Stimulated activated naive CD8-positive, alpha-beta T cell treated with anti-CD3 and anti-CD28 coated beads, Interleukin-15, amount 100 ng/mL, for 72 hours (primary cell): ENCODE measurements at regions not wholly inside any gene's neighbourhood (a gene's known extent, or its start where the extent isn't known, plus 50 kb on each side); places are given as distances from the start of the nearest gene placed in this dataset.
A peak's percentile ranks its signal among the peaks of the same experiment; 100 is the strongest.
"Not testable (repeated sequence)": the region's sequence is repeated elsewhere in the genome, so short reads cannot be mapped to it uniquely, and the experiment has no call there.

Experiments used
- ATAC-seq: fragments of 150-1000 bp; cut with Tn5 transposase; 2 replicates; pipeline ENCODE4 v1.10.0; 2021; ENCODE audit warnings: mild to moderate bottlenecking, moderate library complexity
- DNase-seq, 2 donors: peaks; one replicate each; pipeline ENCODE4 v3.0.0; 2021 to 2022
- H3K27ac Mint-ChIP-seq, 2 donors: one replicate each; pipeline ENCODE4 v1.8.0; 2022; ENCODE audit warnings: mild to moderate bottlenecking in 2 of 2, mixed read lengths in 2 of 2, moderate library complexity in 2 of 2
- H3K27me3 Mint-ChIP-seq: one replicate; pipeline ENCODE4 v1.8.0; 2022; ENCODE audit warnings: mixed read lengths
- H3K4me1 Mint-ChIP-seq: one replicate; pipeline ENCODE4 v1.8.0; 2022; ENCODE audit warnings: mild to moderate bottlenecking, mixed read lengths
- H3K4me3 Mint-ChIP-seq, 2 donors: one replicate each; pipeline ENCODE4 v1.8.0; 2022; ENCODE audit warnings: mild to moderate bottlenecking in 2 of 2, mixed read lengths in 2 of 2, moderate library complexity in 1 of 2
- H3K9me3 Mint-ChIP-seq, 2 donors: one replicate each; pipeline ENCODE4 v1.8.0; 2022; ENCODE audit warnings: mixed read lengths in 2 of 2

DNA sequence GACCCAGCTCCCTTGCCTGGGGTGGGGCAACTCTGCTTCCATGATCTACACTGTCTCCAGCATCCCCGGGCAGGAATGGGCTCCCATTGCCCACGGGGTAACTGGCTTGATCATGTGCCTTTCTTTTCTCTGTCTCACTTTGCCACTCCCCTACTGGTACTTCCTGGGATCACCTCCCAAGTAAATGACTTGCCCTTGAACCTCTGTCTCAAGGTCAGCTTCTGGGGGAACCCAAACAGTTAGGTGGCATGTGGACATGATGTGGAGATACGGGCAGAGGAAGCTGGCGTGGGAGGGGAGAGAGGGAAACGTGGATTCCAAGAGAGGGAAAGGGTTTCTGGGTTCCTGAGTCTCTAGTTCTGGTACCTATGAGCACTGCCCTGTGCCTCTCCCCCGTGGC is 63.8 kb upstream of the RALY start:
- Mint-ChIP-seq H3K9me3 (no peaks in the 10 kb centered on the region), H3K4me1 (no peaks in the 10 kb centered on the region), H3K27ac (peak overlapping the region in 1 of 2 donors; percentile 83), H3K4me3 (no peak overlapping the region), H3K27me3 (no peaks in the 10 kb centered on the region)
- no peak for ATAC-seq
- DNase-seq, result no peak

DNA sequence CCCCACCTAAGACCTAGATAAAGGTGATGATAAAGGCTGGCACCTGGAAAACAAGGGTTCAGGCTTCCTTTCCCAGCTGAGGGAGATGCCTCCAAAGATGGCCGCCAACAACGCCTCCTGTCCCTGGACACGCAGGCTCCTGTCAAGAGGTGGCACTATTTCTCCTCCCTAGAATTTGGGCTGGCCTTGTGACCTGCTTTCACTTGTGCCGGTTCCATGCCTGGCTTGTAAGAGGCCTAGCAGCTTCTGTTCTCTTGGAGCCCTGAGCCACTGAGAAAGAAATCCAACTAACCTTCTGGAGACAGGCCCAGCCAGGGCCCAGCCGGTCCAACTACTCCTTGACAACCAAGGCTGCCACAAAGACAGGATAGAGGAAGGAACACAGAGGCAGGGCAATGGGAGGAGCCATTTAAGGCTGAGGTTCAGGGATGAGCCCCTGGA is 60.2 kb upstream of the RALY start:
- H3K4me1 Mint-ChIP-seq, result no peaks in the 10 kb centered on the region
- peak overlapping the region; percentile 92 for H3K27ac Mint-ChIP-seq
- ATAC-seq, result peak; percentile 94
- DNase-seq, result peak; percentile 65 to 74
- H3K4me3 Mint-ChIP-seq, result no peak overlapping the region
- no peaks in the 10 kb centered on the region for H3K9me3 Mint-ChIP-seq
- no peaks in the 10 kb centered on the region for H3K27me3 Mint-ChIP-seq

DNA sequence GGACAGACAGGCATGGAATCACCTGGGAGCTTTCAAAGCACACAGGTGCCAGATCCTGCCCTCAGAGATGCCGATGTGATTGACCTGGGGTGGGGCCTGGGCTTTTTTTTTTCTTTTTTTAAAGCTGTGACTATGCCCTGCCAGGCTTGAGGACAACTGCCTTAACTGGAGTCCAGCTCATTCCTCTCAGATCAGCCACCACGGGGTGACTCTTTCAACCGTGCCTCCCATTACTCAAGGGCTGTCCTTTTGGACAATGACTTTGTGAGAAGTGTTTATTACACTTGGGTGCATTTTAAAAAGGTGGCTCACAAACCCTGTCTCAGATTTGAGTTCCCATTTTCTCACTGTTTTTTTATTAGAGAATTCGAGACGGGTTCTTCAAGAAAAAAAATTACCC is 57.1 kb upstream of the RALY start:
- H3K27ac Mint-ChIP-seq, result no peak overlapping the region
- ATAC-seq, result no peak
- no peaks in the 10 kb centered on the region for H3K9me3 Mint-ChIP-seq
- no peaks in the 10 kb centered on the region for H3K27me3 Mint-ChIP-seq
- no peak overlapping the region for H3K4me3 Mint-ChIP-seq
- no peaks in the 10 kb centered on the region for H3K4me1 Mint-ChIP-seq
- no peak for DNase-seq

DNA sequence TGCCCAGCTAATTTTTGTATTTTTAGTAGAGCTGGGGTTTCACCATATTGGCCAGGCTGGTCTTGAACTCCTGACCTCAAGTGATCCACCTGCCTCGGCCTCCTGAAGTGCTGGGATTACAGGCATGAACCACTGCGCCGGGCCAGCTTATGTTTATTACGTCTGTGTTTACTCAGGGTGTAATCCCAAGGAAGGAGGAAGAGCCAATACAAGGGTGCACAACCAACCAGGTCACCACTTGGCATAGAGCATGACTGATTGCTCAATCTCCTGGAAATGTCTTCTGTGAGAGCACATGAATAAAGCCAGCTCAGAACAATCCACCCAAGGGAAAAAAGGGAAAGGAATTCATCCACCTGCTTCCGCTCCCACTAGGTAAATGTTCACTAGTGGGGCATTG is 54.7 kb upstream of the RALY start:
- H3K27me3 Mint-ChIP-seq, DNase-seq, H3K4me3 Mint-ChIP-seq, H3K27ac Mint-ChIP-seq, ATAC-seq, H3K4me1 Mint-ChIP-seq, H3K9me3 Mint-ChIP-seq: not testable (repeated sequence)

DNA sequence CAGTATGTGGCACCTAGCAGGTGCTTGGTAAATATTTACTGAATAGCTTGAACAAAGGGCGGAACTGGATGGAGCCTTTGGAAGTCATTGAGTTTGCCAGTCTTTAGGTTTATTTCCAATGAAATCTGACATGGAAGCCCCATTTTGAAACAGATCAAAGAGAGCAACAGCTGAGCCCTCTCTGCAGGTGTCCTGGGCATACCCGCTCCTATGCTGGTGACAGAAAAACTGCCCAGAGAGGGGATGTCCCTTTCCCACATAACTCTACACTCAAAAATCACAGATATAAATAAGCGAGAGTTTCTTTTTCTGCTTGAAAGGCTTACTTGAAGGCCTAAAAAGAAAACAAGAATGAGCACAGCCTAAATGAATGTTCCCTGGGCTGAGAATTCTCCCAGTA is 53.0 kb upstream of the RALY start:
- no peaks in the 10 kb centered on the region for H3K27me3 Mint-ChIP-seq
- no peak overlapping the region for H3K4me3 Mint-ChIP-seq
- no peaks in the 10 kb centered on the region for H3K9me3 Mint-ChIP-seq
- H3K4me1 Mint-ChIP-seq, result no peaks in the 10 kb centered on the region
- ATAC-seq (no peak), DNase-seq (no peak)
- H3K27ac Mint-ChIP-seq, result no peak overlapping the region
